Neuronal stem cell (in vitro differentiated cells): ENCODE measurements at regions not wholly inside any gene's neighbourhood (a gene's known extent, or its start where the extent isn't known, plus 50 kb on each side); places are given as distances from the start of the nearest gene placed in this dataset.

Experiments used
- DNase-seq: peaks from one replicate; pipeline ENCODE4 v3.0.0-alpha.2; 2013; ENCODE audit warnings: low spot score
- H2AFZ ChIP-seq: one replicate; pipeline ENCODE4 v1.6.1; 2013; ENCODE audit warnings: mild to moderate bottlenecking, low read length, inconsistent platforms
- H2AK5ac ChIP-seq: 2 replicates; pipeline ENCODE4 v1.6.1; 2013; ENCODE audit warnings: low read depth, mild to moderate bottlenecking, inconsistent platforms, low read length, moderate library complexity, mixed read lengths
- H2BK120ac ChIP-seq: 2 replicates; pipeline ENCODE4 v1.6.1; 2013; ENCODE audit warnings: low read depth, mild to moderate bottlenecking, inconsistent platforms, low read length, moderate library complexity, mixed read lengths
- H2BK12ac ChIP-seq: one replicate; pipeline ENCODE4 v1.6.1; 2013; ENCODE audit warnings: low read length, inconsistent platforms
- H2BK15ac ChIP-seq: 2 replicates; pipeline ENCODE4 v1.6.1; 2013; ENCODE audit warnings: mild to moderate bottlenecking, low read length, inconsistent platforms, mixed read lengths
- H2BK5ac ChIP-seq: one replicate; pipeline ENCODE4 v1.6.1; 2013; ENCODE audit warnings: inconsistent platforms, mild to moderate bottlenecking, low read length, moderate library complexity
- H3K14ac ChIP-seq: one replicate; pipeline ENCODE4 v1.6.1; 2013; ENCODE audit warnings: low read length, inconsistent platforms
- H3K18ac ChIP-seq: 2 replicates; pipeline ENCODE4 v1.6.1; 2013; ENCODE audit warnings: low read length, inconsistent platforms
- H3K23ac ChIP-seq: 2 replicates; pipeline ENCODE4 v1.6.1; 2013; ENCODE audit warnings: low read depth, mild to moderate bottlenecking, mixed read lengths, low read length, inconsistent platforms; ENCODE audit not compliant: poor library complexity
- H3K27ac ChIP-seq: replicated peaks from 3 replicates; pipeline ENCODE4 v1.5.1; 2013; ENCODE audit warnings: low read length, inconsistent platforms
- H3K27me3 ChIP-seq, 3 experiments: 2 replicates each; pipeline ENCODE4 v1.6.1; 2013; ENCODE audit warnings: low read length in 3 of 3, mild to moderate bottlenecking in 2 of 3, inconsistent platforms in 1 of 3, low read depth in 1 of 3, mixed read lengths in 1 of 3, moderate library complexity in 1 of 3; ENCODE audit not compliant: control insufficient read depth in 3 of 3, insufficient read depth in 3 of 3
- H3K36me3 ChIP-seq, 2 donors: replicated peaks in 1 of 2; 2 replicates each; pipeline ENCODE4 v1.6.1; 2013; ENCODE audit warnings: low read length in 2 of 2; ENCODE audit not compliant: control insufficient read depth in 2 of 2, insufficient read depth in 2 of 2
- H3K4ac ChIP-seq: 2 replicates; pipeline ENCODE4 v1.6.1; 2013; ENCODE audit warnings: inconsistent platforms, mild to moderate bottlenecking, low read length, moderate library complexity
- H3K4me1 ChIP-seq, 2 donors: 1 replicate in 1 of 2; 2 replicates in 1 of 2; pipeline ENCODE4 v1.6.1; 2013; ENCODE audit warnings: low read length in 2 of 2, low read depth in 1 of 2; ENCODE audit not compliant: control insufficient read depth in 2 of 2, insufficient read depth in 1 of 2
- H3K4me2 ChIP-seq: one replicate; pipeline ENCODE4 v1.6.1; 2013; ENCODE audit warnings: mild to moderate bottlenecking, low read length, inconsistent platforms; ENCODE audit not compliant: insufficient read depth, poor library complexity, severe bottlenecking
- H3K4me3 ChIP-seq, 2 donors: 2 replicates each; pipeline ENCODE4 v1.5.1; 2013; ENCODE audit warnings: low read length in 2 of 2, mild to moderate bottlenecking in 2 of 2, inconsistent platforms in 1 of 2, moderate library complexity in 1 of 2
- H3K79me1 ChIP-seq: one replicate; pipeline ENCODE4 v1.6.1; 2013; ENCODE audit warnings: low read depth, mild to moderate bottlenecking, inconsistent platforms, low read length, moderate library complexity
- H3K9ac ChIP-seq: one replicate; pipeline ENCODE4 v1.6.1; 2013; ENCODE audit warnings: mild to moderate bottlenecking, low read depth, low read length, inconsistent platforms; ENCODE audit not compliant: poor library complexity
- H3K9me3 ChIP-seq, 2 donors: replicated peaks in 1 of 2; 2 replicates each; pipeline versions ENCODE3 to v1.6.1; 2013; ENCODE audit warnings: low read length in 2 of 2, mild to moderate bottlenecking in 2 of 2, inconsistent platforms in 1 of 2, low read depth in 1 of 2, mixed read lengths in 1 of 2, moderate library complexity in 1 of 2; ENCODE audit not compliant: control insufficient read depth in 2 of 2, insufficient read depth in 1 of 2
- H4K8ac ChIP-seq: one replicate; pipeline ENCODE4 v1.6.1; 2013; ENCODE audit warnings: low read depth, mild to moderate bottlenecking, inconsistent platforms, low read length, moderate library complexity
- H4K91ac ChIP-seq: one replicate; pipeline ENCODE4 v1.6.1; 2013; ENCODE audit warnings: low read length, low read depth, mild to moderate bottlenecking, inconsistent platforms; ENCODE audit not compliant: poor library complexity
- WGBS, 2 donors: extraction: QIAGEN DNeasy Blood & Tissue Kit; methylation state at CpG; one replicate each; pipeline ENCODE4 v1.1.7; 2013; ENCODE audit warnings: missing lambda C conversion rate in 2 of 2, mixed read lengths in 1 of 2; ENCODE audit not compliant: insufficient read length in 2 of 2, insufficient replicate concordance in 1 of 2; ENCODE audit errors: extremely low coverage in 2 of 2; 5-methylcytosine and 5-hydroxymethylcytosine counted together

- Histone ChIP-seq H3K27ac (no peak overlapping the region), H2BK12ac (no peak overlapping the region), H3K4me1 (no peaks in the 10 kb centered on the region), H3K27me3 (no peaks in the 10 kb centered on the region), H2AFZ (no peak overlapping the region), H2BK120ac (no peak overlapping the region), H3K9me3 (no peaks in the 10 kb centered on the region), H2AK5ac (no peak overlapping the region), H3K4ac (no peak overlapping the region), H3K79me1 (no peaks in the 10 kb centered on the region), H3K9ac (no peak overlapping the region), H3K4me2 (no peak overlapping the region), H2BK5ac (no peak overlapping the region), H4K91ac (no peak overlapping the region), H2BK15ac (no peak overlapping the region), H3K36me3 (no peaks in the 10 kb centered on the region), H3K18ac (no peak overlapping the region), H3K4me3 (no peak overlapping the region), H4K8ac (no peak overlapping the region), H3K23ac (no peak overlapping the region), H3K14ac (no peak overlapping the region)
- WGBS, 2 donors: no CpG with 5 or more reads among the region's 3 CpGs
- no peak for DNase-seq
Observed at GRCh38 chr9:29001006-29001405, 1427.7 kb upstream of the C9orf72 start.

- Histone ChIP-seq H2BK5ac (no peak overlapping the region), H3K27ac (no peak overlapping the region), H3K14ac (no peak overlapping the region), H2BK120ac (no peak overlapping the region), H3K36me3 (no peaks in the 10 kb centered on the region), H3K4me3 (no peak overlapping the region), H3K79me1 (no peaks in the 10 kb centered on the region), H2AK5ac (no peak overlapping the region), H3K9me3 (no peaks in the 10 kb centered on the region), H3K4me2 (no peak overlapping the region), H2BK15ac (no peak overlapping the region), H3K9ac (no peak overlapping the region), H3K18ac (no peak overlapping the region), H3K27me3 (no peaks in the 10 kb centered on the region), H3K4ac (no peak overlapping the region), H4K91ac (no peak overlapping the region), H3K4me1 (no peaks in the 10 kb centered on the region), H3K23ac (no peak overlapping the region), H2BK12ac (no peak overlapping the region), H2AFZ (no peak overlapping the region), H4K8ac (no peak overlapping the region)
- no peak for DNase-seq
- WGBS, 2 donors: no CpG with 5 or more reads among the region's 1 CpG
Observed at GRCh38 chr9:29004988-29005387, 1431.7 kb upstream of the C9orf72 start.

GRCh38 chr9:29006628-29007027 is 1433.3 kb upstream of the C9orf72 start:
- no peak overlapping the region for H3K23ac ChIP-seq
- no peaks in the 10 kb centered on the region for H3K4me1 ChIP-seq
- no peak overlapping the region for H2AK5ac ChIP-seq
- H3K4me2 ChIP-seq: no peak overlapping the region
- H3K9ac ChIP-seq: no peak overlapping the region
- no peaks in the 10 kb centered on the region for H3K79me1 ChIP-seq
- H3K9me3 ChIP-seq: no peaks in the 10 kb centered on the region
- no peak overlapping the region for H3K14ac ChIP-seq
- no peak for DNase-seq
- H2BK5ac ChIP-seq: no peak overlapping the region
- no peaks in the 10 kb centered on the region for H3K27me3 ChIP-seq
- H4K91ac ChIP-seq: no peak overlapping the region
- no peaks in the 10 kb centered on the region for H3K36me3 ChIP-seq
- no peak overlapping the region for H3K4ac ChIP-seq
- WGBS, 2 donors: no CpG with 5 or more reads among the region's 4 CpGs
- H2AFZ ChIP-seq: no peak overlapping the region
- no peak overlapping the region for H2BK15ac ChIP-seq
- H3K27ac ChIP-seq: no peak overlapping the region
- H4K8ac ChIP-seq: no peak overlapping the region
- H3K4me3 ChIP-seq: no peak overlapping the region
- no peak overlapping the region for H2BK120ac ChIP-seq
- no peak overlapping the region for H2BK12ac ChIP-seq
- H3K18ac ChIP-seq: no peak overlapping the region

- Histone ChIP-seq H3K4me1 (no peaks in the 10 kb centered on the region), H3K36me3 (no peaks in the 10 kb centered on the region), H2BK120ac (no peak overlapping the region), H3K23ac (no peak overlapping the region), H4K91ac (no peak overlapping the region), H3K18ac (no peak overlapping the region), H2AFZ (no peak overlapping the region), H2AK5ac (no peak overlapping the region), H2BK12ac (no peak overlapping the region), H4K8ac (no peak overlapping the region), H3K4me2 (no peak overlapping the region), H3K14ac (no peak overlapping the region), H3K27me3 (no peaks in the 10 kb centered on the region), H2BK15ac (no peak overlapping the region), H2BK5ac (no peak overlapping the region), H3K27ac (no peak overlapping the region), H3K9ac (no peak overlapping the region), H3K4ac (no peak overlapping the region), H3K79me1 (no peaks in the 10 kb centered on the region), H3K4me3 (no peak overlapping the region), H3K9me3 (no peaks in the 10 kb centered on the region)
- DNase-seq: no peak
- no CpG with 5 or more reads among the region's 2 CpGs for WGBS, 2 donors
Observed at GRCh38 chr9:29012911-29013310, 1439.6 kb upstream of the C9orf72 start.
